SU-DHL-6 (cell line): ENCODE measurements at regions not wholly inside any gene's neighbourhood (a gene's known extent, or its start where the extent isn't known, plus 50 kb on each side); places are given as distances from the start of the nearest gene placed in this dataset.

ENCODE experiments used
- H2AFZ ChIP-seq: fragments of 200-600 bp; sonication (generic); 2 replicates; pipeline ENCODE4 v1.6.1; 2014; ENCODE audit warnings: low read depth, mild to moderate bottlenecking, moderate library complexity, mixed read lengths, antibody characterized with exemption, low read length; ENCODE audit not compliant: severe bottlenecking
- H3F3A ChIP-seq: fragments of 200-600 bp; shearing (Covaris generic); 2 replicates; pipeline ENCODE4 v1.6.0; 2016; ENCODE audit warnings: antibody characterized with exemption, mild to moderate bottlenecking; ENCODE audit not compliant: insufficient read depth
- H3K27ac ChIP-seq: fragments of 200-600 bp; sonication (generic); 2 replicates; pipeline ENCODE4 v1.5.1; 2016; ENCODE audit warnings: low read depth, mild to moderate bottlenecking, low read length, moderate library complexity, mixed read lengths
- H3K27me3 ChIP-seq: fragments of 200-600 bp; sonication (generic), shearing (Covaris generic); 2 replicates; pipeline ENCODE4 v1.6.0; 2014; ENCODE audit warnings: mild to moderate bottlenecking, low read length
- H3K36me3 ChIP-seq: fragments of 200-600 bp; sonication (generic); 2 replicates; pipeline ENCODE4 v1.6.1; 2014; ENCODE audit warnings: mild to moderate bottlenecking, low read length, mixed read lengths
- H3K4me2 ChIP-seq: fragments of 300-600, 200-600 bp; shearing (Covaris generic), sonication (generic); 2 replicates; pipeline ENCODE4 v1.6.0; 2014; ENCODE audit warnings: low read length, low read depth, mild to moderate bottlenecking; ENCODE audit not compliant: poor library complexity, severe bottlenecking
- H3K4me3 ChIP-seq: fragments of 200-600 bp; sonication (generic); 2 replicates; pipeline ENCODE4 v1.5.1; 2014; ENCODE audit warnings: antibody characterized with exemption, low read length, mild to moderate bottlenecking, mixed read lengths; ENCODE audit not compliant: insufficient read depth, poor library complexity, severe bottlenecking
- H3K79me2 ChIP-seq: fragments of 200-600 bp; sonication (generic); 2 replicates; pipeline ENCODE4 v1.6.1; 2014; ENCODE audit warnings: mild to moderate bottlenecking, low read length, moderate library complexity; ENCODE audit not compliant: insufficient read depth
- H3K9ac ChIP-seq: fragments of 200-600 bp; sonication (generic); 2 replicates; pipeline ENCODE4 v1.7.0; 2014; ENCODE audit warnings: mild to moderate bottlenecking, low read length
- H3K9me2 ChIP-seq: fragments of 200-600 bp; sonication (generic); replicated peaks from 2 replicates; pipeline ENCODE4 v1.6.1; 2014; ENCODE audit warnings: low read length; ENCODE audit not compliant: insufficient read depth
- H3K9me3 ChIP-seq: fragments of 200-600 bp; sonication (generic); 2 replicates; pipeline ENCODE4 v1.6.1; 2014; ENCODE audit warnings: low read length, mixed read lengths; ENCODE audit not compliant: insufficient read depth
- H4K20me1 ChIP-seq: fragments of 200-600 bp; sonication (generic); 2 replicates; pipeline ENCODE4 v1.6.1; 2014; ENCODE audit warnings: low read depth, mild to moderate bottlenecking, antibody characterized with exemption, low read length, moderate library complexity, mixed read lengths
- CTCF ChIP-seq: fragments of 200-600 bp; sonication (generic); IDR thresholded peaks from one replicate; pipeline ENCODE4 v1.5.1; 2017; ENCODE audit warnings: antibody characterized with exemption, mild to moderate bottlenecking, low read length, moderate library complexity; ENCODE audit not compliant: insufficient read depth, poor library complexity, severe bottlenecking
- EZH2phosphoT487 ChIP-seq: fragments of 200-600 bp; sonication (generic), shearing (Covaris generic); conservative IDR thresholded peaks from 2 replicates; pipeline ENCODE4 v1.6.1; 2018; ENCODE audit warnings: mild to moderate bottlenecking, antibody characterized with exemption, low read length, moderate library complexity, mixed read lengths

GRCh38 chr3:88262527-88262926, 112.8 kb downstream of the C3orf38 start:
- H3K9me3 ChIP-seq: no peaks in the 10 kb centered on the region
- no peak for TF ChIP-seq CTCF
- no peak for TF ChIP-seq EZH2phosphoT487
- H3K27me3 ChIP-seq: no peaks in the 10 kb centered on the region
- no peaks in the 10 kb centered on the region for H3F3A ChIP-seq
- H3K9ac ChIP-seq: no peak overlapping the region
- H3K79me2 ChIP-seq: no peaks in the 10 kb centered on the region
- no peak overlapping the region for H3K4me3 ChIP-seq
- H2AFZ ChIP-seq: no peak overlapping the region
- H3K36me3 ChIP-seq: no peaks in the 10 kb centered on the region
- H3K4me2 ChIP-seq: no peak overlapping the region
- H3K9me2 ChIP-seq: no peaks in the 10 kb centered on the region
- no peaks in the 10 kb centered on the region for H4K20me1 ChIP-seq
- H3K27ac ChIP-seq: no peak overlapping the region

GRCh38 chr3:88263417-88264100, 113.8 kb downstream of the C3orf38 start:
- no peak overlapping the region for H3K4me3 ChIP-seq
- H3K79me2 ChIP-seq: no peaks in the 10 kb centered on the region
- no peak overlapping the region for H3K27ac ChIP-seq
- H3K4me2 ChIP-seq: no peak overlapping the region
- no peaks in the 10 kb centered on the region for H3K9me3 ChIP-seq
- no peaks in the 10 kb centered on the region for H3K27me3 ChIP-seq
- no peak overlapping the region for H2AFZ ChIP-seq
- H3K9ac ChIP-seq: no peak overlapping the region
- no peaks in the 10 kb centered on the region for H3K9me2 ChIP-seq
- TF ChIP-seq EZH2phosphoT487 (no peak), CTCF (no peak)
- H3F3A ChIP-seq: no peaks in the 10 kb centered on the region
- H4K20me1 ChIP-seq: no peaks in the 10 kb centered on the region
- H3K36me3 ChIP-seq: no peaks in the 10 kb centered on the region

- Histone ChIP-seq H2AFZ (no peak overlapping the region), H3K4me2 (no peak overlapping the region), H3K36me3 (no peaks in the 10 kb centered on the region), H3F3A (no peaks in the 10 kb centered on the region), H4K20me1 (no peaks in the 10 kb centered on the region), H3K9me2 (no peaks in the 10 kb centered on the region), H3K4me3 (no peak overlapping the region), H3K27ac (no peak overlapping the region), H3K79me2 (no peaks in the 10 kb centered on the region), H3K9me3 (no peaks in the 10 kb centered on the region), H3K9ac (no peak overlapping the region), H3K27me3 (no peaks in the 10 kb centered on the region)
- TF ChIP-seq EZH2phosphoT487 (no peak), CTCF (no peak)
These were observed 117.7 kb downstream of the C3orf38 start for GRCh38 chr3:88267441-88267840.
